KOPT-K1 (cell line): ENCODE measurements at regions not wholly inside any gene's neighbourhood (a gene's known extent, or its start where the extent isn't known, plus 50 kb on each side); places are given as distances from the start of the nearest gene placed in this dataset.

Experiments
- H3K27ac ChIP-seq: fragments of 200-600 bp; sonication (generic); 2 replicates; pipeline ENCODE4 v1.5.1; 2016; ENCODE audit warnings: antibody characterized with exemption, mild to moderate bottlenecking, low read depth, low read length; ENCODE audit not compliant: poor library complexity, severe bottlenecking
- H3K36me3 ChIP-seq: fragments of 200-600 bp; sonication (generic); 2 replicates; pipeline ENCODE4 v1.5.1; 2017; ENCODE audit warnings: antibody characterized with exemption, mild to moderate bottlenecking, low read length, moderate library complexity; ENCODE audit not compliant: insufficient read depth
- H3K9me3 ChIP-seq: fragments of 200-600 bp; sonication (generic); 2 replicates; pipeline ENCODE4 v1.5.1; 2017; ENCODE audit warnings: antibody characterized with exemption, low read length, mild to moderate bottlenecking; ENCODE audit not compliant: insufficient read depth, poor library complexity, severe bottlenecking

DNA sequence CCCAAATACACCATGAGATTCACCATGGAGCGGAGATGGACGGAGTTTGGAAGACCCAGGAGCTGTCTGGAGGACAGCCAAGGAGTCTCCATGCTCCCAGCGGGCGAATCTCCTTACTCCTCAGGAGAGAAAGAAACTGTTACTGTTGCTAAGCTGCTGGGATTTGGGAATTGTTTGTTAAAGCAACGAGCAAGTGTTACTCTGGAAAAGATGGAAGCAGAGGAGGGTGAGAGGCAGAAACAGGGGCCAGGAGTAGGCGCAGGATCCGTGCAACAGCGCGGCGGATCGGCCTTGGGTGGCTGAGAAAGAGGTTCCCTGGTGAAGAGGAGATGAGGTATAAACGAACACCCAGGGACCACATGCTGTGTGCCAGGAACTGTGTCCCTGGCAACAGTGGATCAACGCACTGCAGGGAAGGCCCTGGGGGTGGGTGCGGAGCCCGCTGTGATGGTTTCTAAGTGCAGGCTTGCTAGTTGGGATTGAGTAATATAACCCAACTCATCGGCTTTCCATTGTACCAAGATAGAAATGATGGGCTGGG lies 1436.4 kb downstream of the BRD1 start:
- Histone ChIP-seq H3K27ac (no peak overlapping the region), H3K9me3 (no peaks in the 10 kb centered on the region), H3K36me3 (no peaks in the 10 kb centered on the region)

DNA sequence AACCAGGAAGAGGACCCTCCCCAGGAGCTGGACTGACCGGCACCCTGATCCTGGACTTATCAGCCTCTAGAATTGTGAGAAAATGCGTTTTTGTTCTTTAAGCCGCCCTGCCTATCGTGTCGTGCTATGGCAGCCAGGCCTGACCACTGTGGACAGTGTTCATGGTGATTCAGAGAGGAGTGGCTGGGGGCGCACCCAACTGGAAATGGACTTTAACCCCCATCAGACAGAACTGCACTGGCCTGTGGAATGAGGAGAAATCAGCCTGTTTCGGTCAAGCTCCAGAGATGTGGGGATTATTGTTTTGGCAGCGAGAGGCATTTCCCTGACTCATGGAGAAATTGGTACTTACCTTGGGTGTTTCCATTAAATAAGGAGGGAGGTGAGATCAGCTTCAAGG lies 1437.8 kb downstream of the BRD1 start:
- Histone ChIP-seq H3K36me3 (no peaks in the 10 kb centered on the region), H3K27ac (no peak overlapping the region), H3K9me3 (peaks cover 9% of the 10 kb centered on the region)

DNA sequence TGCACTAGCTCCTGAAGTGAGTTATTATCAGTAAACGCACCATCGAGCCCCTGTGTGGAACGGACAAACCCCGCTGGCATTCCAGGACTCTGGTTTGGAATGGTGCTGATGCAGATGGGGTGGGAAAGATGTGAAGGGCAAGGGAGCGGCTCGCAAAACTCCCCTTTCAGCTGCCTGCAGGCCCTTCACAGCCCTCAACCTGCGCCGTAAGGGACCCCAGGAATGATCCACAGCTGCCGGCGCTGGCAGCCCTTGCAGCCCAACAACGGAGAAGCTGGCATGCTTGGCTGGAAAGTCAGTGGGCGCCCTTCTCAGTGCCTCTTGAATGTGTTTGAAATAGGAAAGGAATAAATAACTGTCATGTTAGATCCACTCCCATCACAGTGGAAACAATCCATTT lies 1445.5 kb downstream of the BRD1 start:
- H3K27ac ChIP-seq: no peak overlapping the region
- no peaks in the 10 kb centered on the region for H3K36me3 ChIP-seq
- H3K9me3 ChIP-seq: peaks cover 9% of the 10 kb centered on the region

DNA sequence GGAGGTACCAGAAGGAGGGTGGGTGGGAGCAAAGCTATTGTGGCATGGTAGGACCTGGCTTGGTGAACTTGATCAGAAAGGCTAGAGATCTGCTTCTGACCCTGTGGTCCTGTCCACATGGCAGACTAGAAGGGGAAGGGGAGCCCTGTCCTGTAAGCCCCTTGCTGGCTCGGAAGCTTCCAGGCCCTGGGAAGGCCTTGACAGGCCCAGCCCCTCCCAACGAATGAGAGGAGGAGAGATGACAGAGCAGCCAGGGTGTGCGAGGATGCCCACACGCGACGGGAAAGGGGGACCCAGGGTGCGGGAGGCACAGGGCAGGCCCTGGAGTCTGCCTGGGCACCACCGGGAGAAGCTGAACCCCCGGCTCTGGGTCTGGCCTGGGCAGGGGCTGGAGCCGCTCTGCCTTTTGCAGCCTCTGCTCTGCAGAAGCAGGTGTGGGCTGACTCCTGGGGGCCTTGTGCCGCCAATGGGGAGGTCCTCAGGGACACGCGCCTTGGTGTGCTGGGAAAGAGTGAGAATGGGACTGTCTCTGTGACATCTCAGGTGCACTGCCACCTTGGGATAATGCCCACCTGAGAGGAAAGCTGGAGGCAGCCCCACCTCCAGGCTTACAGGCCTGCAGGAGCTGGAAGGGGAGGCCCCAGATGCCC lies 1447.5 kb downstream of the BRD1 start:
- Histone ChIP-seq H3K9me3 (no peaks in the 10 kb centered on the region), H3K36me3 (no peaks in the 10 kb centered on the region), H3K27ac (no peak overlapping the region)

DNA sequence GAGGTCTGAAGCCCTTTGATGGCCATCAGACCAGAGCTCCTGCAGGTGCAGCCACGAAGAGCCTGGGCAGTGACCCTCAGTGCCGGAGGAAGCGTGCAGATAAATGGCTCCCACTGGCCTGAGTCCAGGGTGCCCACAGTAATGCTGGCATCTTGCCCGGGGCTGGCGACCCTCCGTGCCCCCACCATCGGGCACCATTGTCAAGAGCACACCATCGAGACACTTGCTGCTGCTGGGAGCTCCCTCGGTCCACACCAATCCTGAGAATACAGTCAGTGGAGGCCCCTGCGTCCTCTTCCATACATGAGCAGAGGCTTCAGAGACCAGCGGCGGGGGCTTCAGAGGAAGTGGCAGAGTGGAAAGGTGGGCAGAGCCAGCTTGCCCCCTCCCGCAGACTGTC lies 1448.3 kb downstream of the BRD1 start:
- no peaks in the 10 kb centered on the region for H3K36me3 ChIP-seq
- H3K9me3 ChIP-seq: no peaks in the 10 kb centered on the region
- no peak overlapping the region for H3K27ac ChIP-seq

DNA sequence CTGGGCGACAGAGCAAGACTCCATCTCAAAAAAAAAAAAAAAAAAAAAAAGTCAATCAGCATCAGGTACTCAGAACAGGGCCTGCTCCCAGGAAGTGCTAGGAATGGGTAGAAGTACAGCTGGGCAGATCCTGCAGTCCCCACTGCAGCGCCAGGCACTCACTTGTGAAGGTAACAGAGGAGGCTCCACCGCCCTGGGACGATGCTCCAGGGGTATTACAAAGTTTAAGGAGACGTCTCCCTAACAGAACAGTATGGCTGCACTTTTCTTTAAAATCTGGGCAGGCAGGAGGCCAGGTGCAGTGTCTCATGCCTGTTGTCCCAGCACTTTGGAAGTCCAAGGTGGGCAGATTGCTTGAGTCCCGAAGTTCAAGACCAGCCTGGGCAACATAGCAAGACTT lies 1449.0 kb downstream of the BRD1 start:
- no peak overlapping the region for H3K27ac ChIP-seq
- no peaks in the 10 kb centered on the region for H3K36me3 ChIP-seq
- H3K9me3 ChIP-seq: no peaks in the 10 kb centered on the region

DNA sequence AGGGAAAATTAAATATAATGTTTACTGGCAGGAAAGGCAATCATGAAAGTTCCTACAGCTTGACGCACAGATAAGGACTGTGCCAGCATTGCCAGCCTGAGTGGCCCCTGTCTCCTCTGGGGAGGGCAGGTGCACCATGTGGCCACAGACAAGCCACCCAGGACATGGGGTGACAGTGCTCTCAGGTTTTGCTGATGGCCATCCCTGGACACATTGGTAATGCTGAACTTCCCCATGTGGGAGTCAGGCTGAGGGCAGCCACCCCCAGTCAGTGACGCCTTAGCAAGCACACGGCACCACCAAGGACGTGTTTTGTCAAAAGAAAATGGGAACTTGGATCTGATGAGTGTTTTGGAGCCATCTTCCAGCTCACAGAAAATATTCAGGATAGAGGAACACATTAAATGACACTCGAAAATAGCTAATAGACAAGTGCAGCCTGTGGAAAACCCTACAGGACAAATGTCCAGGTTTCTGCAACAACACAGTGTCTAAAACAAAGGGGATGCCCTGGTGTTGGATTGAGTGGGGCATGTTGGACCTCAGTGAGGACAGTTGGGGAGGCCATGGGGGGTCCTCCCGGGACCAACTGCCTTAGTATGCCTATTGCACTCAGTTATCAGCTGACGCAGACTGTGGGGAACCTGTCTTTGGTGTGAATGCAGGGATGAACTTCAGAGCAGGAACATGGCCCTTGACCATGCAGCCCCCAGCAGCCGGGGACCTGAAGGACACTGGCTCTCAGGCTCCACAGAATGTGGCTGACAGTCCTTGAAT lies 1450.5 kb downstream of the BRD1 start:
- H3K27ac ChIP-seq: no peak overlapping the region
- no peaks in the 10 kb centered on the region for H3K36me3 ChIP-seq
- no peaks in the 10 kb centered on the region for H3K9me3 ChIP-seq

DNA sequence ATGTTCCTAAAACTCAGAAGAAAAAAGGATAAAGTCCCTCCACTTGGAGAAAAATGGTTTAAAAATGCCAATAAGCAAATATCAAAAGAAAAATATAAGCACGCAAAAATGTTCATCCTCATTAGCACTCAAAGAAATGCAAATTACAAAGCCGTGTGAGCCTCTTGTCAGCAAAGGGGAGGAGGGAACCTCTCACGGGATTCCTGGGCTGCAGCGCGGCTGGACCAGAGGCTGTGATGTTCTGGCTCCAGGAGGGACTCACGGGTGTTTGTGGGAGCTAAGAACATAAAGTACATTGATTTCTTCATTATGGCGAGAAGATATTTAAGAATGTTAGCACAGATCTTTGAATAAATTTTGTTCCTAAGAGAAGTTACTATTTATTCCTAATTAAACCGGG lies 1451.2 kb downstream of the BRD1 start:
- H3K36me3 ChIP-seq: no peaks in the 10 kb centered on the region
- H3K9me3 ChIP-seq: no peaks in the 10 kb centered on the region
- no peak overlapping the region for H3K27ac ChIP-seq

DNA sequence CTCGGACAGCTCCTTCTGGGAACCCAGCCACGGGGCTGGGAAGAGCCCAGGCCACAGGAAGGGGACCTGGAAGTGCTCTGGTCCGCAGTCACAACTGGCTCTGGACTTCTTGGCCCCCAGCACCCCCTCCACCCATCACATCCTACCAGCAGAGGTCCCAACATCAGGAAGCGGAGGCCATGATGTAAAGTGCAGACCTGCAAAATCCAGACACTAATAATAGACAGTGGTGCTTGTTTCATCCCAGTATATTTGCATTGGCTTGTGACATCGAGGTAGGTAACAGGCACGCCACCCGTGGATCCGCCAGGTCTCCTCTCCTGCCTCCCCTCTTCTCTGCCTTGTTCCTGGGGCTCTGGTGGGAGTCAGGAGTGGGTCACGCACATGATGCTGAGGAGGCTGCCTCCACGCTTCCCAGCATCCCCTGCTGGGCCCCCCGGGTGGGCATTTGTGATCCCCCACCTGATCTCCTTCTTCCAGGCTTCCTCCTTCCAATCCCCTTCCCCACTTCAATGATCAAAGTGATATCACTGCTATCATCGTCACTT lies 1454.0 kb downstream of the BRD1 start:
- H3K36me3 ChIP-seq: no peaks in the 10 kb centered on the region
- no peak overlapping the region for H3K27ac ChIP-seq
- H3K9me3 ChIP-seq: no peaks in the 10 kb centered on the region

DNA sequence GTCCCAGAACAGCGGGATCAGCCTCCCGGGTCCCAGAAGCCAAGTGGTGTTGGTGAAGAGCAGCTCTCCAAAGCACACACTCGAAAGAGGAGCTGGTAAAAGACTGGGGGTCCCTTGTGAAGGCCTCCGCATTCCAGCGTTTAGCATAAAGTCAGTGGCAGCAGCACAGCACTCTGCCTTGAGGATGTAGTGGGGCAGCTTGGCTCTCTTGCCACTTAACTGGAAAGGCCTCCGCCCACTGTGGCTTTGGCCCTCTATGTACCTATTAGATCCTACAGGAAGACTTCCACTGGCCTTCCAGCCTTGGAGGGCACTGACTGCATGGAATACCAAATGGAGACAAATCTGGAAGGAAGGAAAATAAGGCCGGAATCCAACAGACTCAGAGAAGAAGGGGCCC lies 1455.3 kb downstream of the BRD1 start:
- Histone ChIP-seq H3K27ac (no peak overlapping the region), H3K9me3 (no peaks in the 10 kb centered on the region), H3K36me3 (no peaks in the 10 kb centered on the region)

DNA sequence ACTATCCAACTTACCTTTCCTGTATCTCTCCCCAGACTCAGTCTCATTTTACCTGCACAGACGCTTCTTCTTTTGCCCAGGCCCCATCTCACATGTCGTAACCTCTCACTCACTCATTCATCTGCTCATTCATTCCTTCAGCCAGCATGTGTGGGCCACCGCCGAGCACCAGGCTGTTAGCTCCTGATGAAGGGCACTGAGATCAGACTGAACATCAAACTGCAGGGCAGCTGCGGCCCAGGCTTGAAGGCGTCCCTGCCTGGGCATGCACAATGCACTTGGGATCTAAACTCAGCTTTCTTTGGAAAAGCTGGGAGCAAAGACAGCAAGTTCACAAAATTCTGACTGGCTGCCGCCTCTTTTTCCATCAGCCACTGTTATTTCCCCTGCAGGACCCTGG lies 1456.3 kb downstream of the BRD1 start:
- Histone ChIP-seq H3K36me3 (no peaks in the 10 kb centered on the region), H3K27ac (no peak overlapping the region), H3K9me3 (no peaks in the 10 kb centered on the region)

DNA sequence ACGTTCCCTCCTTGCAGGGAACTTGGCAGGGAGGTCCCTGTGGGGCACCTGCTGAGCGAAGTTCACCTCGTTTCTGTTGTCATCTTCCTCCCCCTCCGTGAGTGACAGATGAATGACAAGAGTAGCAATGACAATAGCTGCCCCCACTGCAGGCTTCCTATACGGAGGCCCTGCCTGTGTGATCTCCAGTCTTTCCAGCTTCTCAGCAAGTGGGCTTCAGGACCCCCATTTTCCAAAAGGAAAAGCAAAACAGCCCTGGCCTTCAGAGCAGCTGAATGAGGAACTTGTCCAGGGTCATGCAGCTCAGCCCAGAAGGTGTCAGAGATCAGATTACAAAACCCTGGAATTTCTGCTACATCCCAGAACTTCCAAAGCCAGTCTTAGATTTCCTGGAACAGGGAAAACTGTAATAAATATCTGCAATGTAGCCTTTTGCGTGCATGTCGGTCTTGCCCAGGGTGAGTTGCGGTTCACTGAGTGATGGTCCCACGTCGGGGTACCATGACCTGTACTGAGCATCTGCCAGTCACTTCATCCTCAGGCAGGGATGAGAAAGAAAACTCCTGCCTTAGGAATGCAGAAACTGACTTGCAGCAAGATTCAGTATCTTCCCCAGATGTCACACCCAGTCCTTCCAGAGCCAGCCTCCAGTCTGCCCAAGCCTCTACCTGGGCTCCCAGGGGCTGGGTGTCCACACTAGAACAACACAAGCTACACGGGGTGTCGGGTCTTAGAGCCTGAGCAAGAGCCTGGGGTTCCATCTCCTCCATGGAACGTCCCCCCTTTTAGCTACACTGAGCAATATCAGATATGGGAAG lies 1457.0 kb downstream of the BRD1 start:
- no peaks in the 10 kb centered on the region for H3K36me3 ChIP-seq
- no peaks in the 10 kb centered on the region for H3K9me3 ChIP-seq
- H3K27ac ChIP-seq: no peak overlapping the region

DNA sequence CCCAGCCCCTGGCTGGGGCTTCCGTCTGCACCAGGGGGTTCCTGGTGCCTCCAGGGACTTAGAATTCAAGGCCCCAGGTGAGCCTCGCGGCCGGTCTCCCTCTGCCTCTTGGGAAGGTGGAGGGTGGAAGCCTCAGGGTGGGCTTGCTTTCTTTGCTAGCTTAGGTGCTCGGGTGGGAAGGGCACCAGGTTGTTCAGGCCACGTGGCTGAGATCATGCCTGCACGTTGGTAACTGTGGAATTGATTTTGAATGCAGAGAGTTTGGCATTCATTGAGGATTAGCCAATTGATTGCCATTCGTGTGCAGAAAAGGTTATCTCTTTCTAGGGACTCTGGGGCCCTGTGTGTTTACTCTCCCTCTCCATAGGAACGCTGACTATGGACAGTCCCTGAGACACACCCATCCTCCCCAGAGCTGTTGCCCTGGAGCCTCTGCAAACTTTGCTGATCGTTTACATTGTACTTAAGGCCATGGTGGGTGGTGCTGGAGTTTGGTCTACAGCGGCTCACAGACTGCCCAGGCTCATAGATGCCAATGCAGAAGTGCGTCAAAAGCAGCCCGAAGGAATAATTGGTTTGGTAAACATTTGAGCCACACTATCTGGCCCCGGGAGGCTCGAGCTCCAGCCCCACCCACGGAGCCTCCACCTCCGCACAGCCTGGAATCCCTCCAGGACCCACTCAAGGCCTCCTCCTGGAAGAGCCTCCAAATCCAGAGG lies 1457.7 kb downstream of the BRD1 start:
- Histone ChIP-seq H3K36me3 (no peaks in the 10 kb centered on the region), H3K27ac (no peak overlapping the region), H3K9me3 (no peaks in the 10 kb centered on the region)

DNA sequence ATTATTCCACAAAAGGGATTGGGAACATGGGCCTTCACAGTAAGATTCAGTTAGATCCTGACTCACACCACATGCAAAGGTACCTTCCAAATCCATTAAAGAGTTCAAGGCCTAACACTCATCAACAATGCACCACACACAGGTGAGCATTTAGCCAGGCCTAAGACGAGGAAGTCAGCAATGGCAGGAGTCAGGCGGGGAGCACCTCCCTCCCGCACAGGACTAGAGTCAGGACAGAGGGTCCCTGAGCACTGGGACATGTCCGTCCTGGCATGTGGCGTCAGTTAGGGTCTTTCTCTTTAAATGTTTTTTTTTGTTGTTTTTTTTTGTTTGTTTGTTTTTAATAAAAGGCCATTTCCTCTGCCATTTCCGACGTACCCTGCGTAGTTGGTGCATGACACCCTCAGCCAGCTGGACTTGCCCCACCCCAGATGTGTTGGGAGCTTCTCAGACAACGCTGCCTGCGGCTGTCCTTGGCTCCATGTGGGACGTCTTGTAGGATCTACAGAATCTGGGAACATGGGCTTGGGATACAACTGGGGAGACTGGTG lies 1458.6 kb downstream of the BRD1 start:
- no peaks in the 10 kb centered on the region for H3K36me3 ChIP-seq
- H3K9me3 ChIP-seq: no peaks in the 10 kb centered on the region
- H3K27ac ChIP-seq: no peak overlapping the region
